ENCODE measurements at regions not wholly inside any gene's neighbourhood (a gene's known extent, or its start where the extent isn't known, plus 50 kb on each side); places are given as distances from the start of the nearest gene placed in this dataset.

- no peak overlapping the region for H3K27ac ChIP-seq (ENCODE audit: low read length)
- H3K27me3 ChIP-seq (ENCODE audit: control insufficient read depth, insufficient read depth, low read length), result no peaks in the 10 kb centered on the region
- H3K9me3 ChIP-seq (ENCODE audit: control insufficient read depth, low read depth, low read length), result no peaks in the 10 kb centered on the region
- H3K9ac ChIP-seq (ENCODE audit: low read length), result no peak overlapping the region
- no peak overlapping the region for H3K4me3 ChIP-seq (ENCODE audit: low read length)
- H3K4me1 ChIP-seq (ENCODE audit: control insufficient read depth, low read depth, low read length), result peaks cover under 1% of the 10 kb centered on the region
- H3K36me3 ChIP-seq (ENCODE audit: control insufficient read depth, low read depth, low read length), result no peaks in the 10 kb centered on the region
Observed at GRCh38 chr4:136112116-136112515, 1420.2 kb downstream of the PCDH18 start.

- H3K36me3 ChIP-seq (ENCODE audit: control insufficient read depth, low read depth, low read length), result no peaks in the 10 kb centered on the region
- H3K9ac ChIP-seq (ENCODE audit: low read length), result no peak overlapping the region
- no peaks in the 10 kb centered on the region for H3K9me3 ChIP-seq (ENCODE audit: control insufficient read depth, low read depth, low read length)
- no peaks in the 10 kb centered on the region for H3K27me3 ChIP-seq (ENCODE audit: control insufficient read depth, insufficient read depth, low read length)
- H3K27ac ChIP-seq (ENCODE audit: low read length), result no peak overlapping the region
- no peak overlapping the region for H3K4me3 ChIP-seq (ENCODE audit: low read length)
- H3K4me1 ChIP-seq (ENCODE audit: control insufficient read depth, low read depth, low read length), result peaks cover 8% of the 10 kb centered on the region
Observed at GRCh38 chr4:136106753-136107152, 1425.5 kb downstream of the PCDH18 start.

GRCh38 chr4:136103616-136104015 is 1428.7 kb downstream of the PCDH18 start:
- H3K9me3 ChIP-seq (ENCODE audit: control insufficient read depth, low read depth, low read length), result no peaks in the 10 kb centered on the region
- no peaks in the 10 kb centered on the region for H3K27me3 ChIP-seq (ENCODE audit: control insufficient read depth, insufficient read depth, low read length)
- no peak overlapping the region for H3K4me3 ChIP-seq (ENCODE audit: low read length)
- no peak overlapping the region for H3K27ac ChIP-seq (ENCODE audit: low read length)
- H3K36me3 ChIP-seq (ENCODE audit: control insufficient read depth, low read depth, low read length), result no peaks in the 10 kb centered on the region
- H3K4me1 ChIP-seq (ENCODE audit: control insufficient read depth, low read depth, low read length), result peaks cover 8% of the 10 kb centered on the region
- no peak overlapping the region for H3K9ac ChIP-seq (ENCODE audit: low read length)

GRCh38 chr4:136097676-136098075 is 1434.6 kb downstream of the PCDH18 start:
- Histone ChIP-seq H3K9me3 (ENCODE audit: control insufficient read depth, low read depth, low read length) (no peaks in the 10 kb centered on the region), H3K9ac (ENCODE audit: low read length) (no peak overlapping the region)

GRCh38 chr4:136088211-136088867 is 1444.0 kb downstream of the PCDH18 start:
- Histone ChIP-seq H3K27ac (ENCODE audit: low read length) (no peak overlapping the region), H3K9me3 (ENCODE audit: control insufficient read depth, low read depth, low read length) (no peaks in the 10 kb centered on the region), H3K9ac (ENCODE audit: low read length) (no peak overlapping the region), H3K27me3 (ENCODE audit: control insufficient read depth, insufficient read depth, low read length) (no peaks in the 10 kb centered on the region), H3K4me3 (ENCODE audit: low read length) (no peak overlapping the region), H3K4me1 (ENCODE audit: control insufficient read depth, low read depth, low read length) (no peaks in the 10 kb centered on the region), H3K36me3 (ENCODE audit: control insufficient read depth, low read depth, low read length) (no peaks in the 10 kb centered on the region)

More at GRCh38 chr4:136097676-136098075, 1434.6 kb downstream of the PCDH18 start:
- Histone ChIP-seq H3K4me1 (ENCODE audit: control insufficient read depth, low read depth, low read length) (no peaks in the 10 kb centered on the region), H3K27me3 (ENCODE audit: control insufficient read depth, insufficient read depth, low read length) (no peaks in the 10 kb centered on the region), H3K36me3 (ENCODE audit: control insufficient read depth, low read depth, low read length) (no peaks in the 10 kb centered on the region), H3K27ac (ENCODE audit: low read length) (no peak overlapping the region), H3K4me3 (ENCODE audit: low read length) (no peak overlapping the region)

- no peak overlapping the region for H3K27ac ChIP-seq (ENCODE audit: low read length)
Observed at GRCh38 chr4:136078976-136079375, 1453.3 kb downstream of the PCDH18 start.

GRCh38 chr4:136056748-136057147 is 1475.5 kb downstream of the PCDH18 start:
- no peaks in the 10 kb centered on the region for H3K27me3 ChIP-seq (ENCODE audit: control insufficient read depth, insufficient read depth, low read length)
- no peak overlapping the region for H3K27ac ChIP-seq (ENCODE audit: low read length)
- no peaks in the 10 kb centered on the region for H3K4me1 ChIP-seq (ENCODE audit: control insufficient read depth, low read depth, low read length)

More at GRCh38 chr4:136078976-136079375, 1453.3 kb downstream of the PCDH18 start:
- Histone ChIP-seq H3K4me3 (ENCODE audit: low read length) (no peak overlapping the region), H3K4me1 (ENCODE audit: control insufficient read depth, low read depth, low read length) (no peaks in the 10 kb centered on the region), H3K36me3 (ENCODE audit: control insufficient read depth, low read depth, low read length) (no peaks in the 10 kb centered on the region), H3K9me3 (ENCODE audit: control insufficient read depth, low read depth, low read length) (no peaks in the 10 kb centered on the region), H3K9ac (ENCODE audit: low read length) (no peak overlapping the region), H3K27me3 (ENCODE audit: control insufficient read depth, insufficient read depth, low read length) (no peaks in the 10 kb centered on the region)

GRCh38 chr4:136055360-136055759 is 1476.9 kb downstream of the PCDH18 start:
- no peaks in the 10 kb centered on the region for H3K4me1 ChIP-seq (ENCODE audit: control insufficient read depth, low read depth, low read length)
- no peaks in the 10 kb centered on the region for H3K9me3 ChIP-seq (ENCODE audit: control insufficient read depth, low read depth, low read length)
- H3K9ac ChIP-seq (ENCODE audit: low read length), result no peak overlapping the region
- H3K27me3 ChIP-seq (ENCODE audit: control insufficient read depth, insufficient read depth, low read length), result no peaks in the 10 kb centered on the region
- H3K4me3 ChIP-seq (ENCODE audit: low read length), result no peak overlapping the region
- no peak overlapping the region for H3K27ac ChIP-seq (ENCODE audit: low read length)
- no peaks in the 10 kb centered on the region for H3K36me3 ChIP-seq (ENCODE audit: control insufficient read depth, low read depth, low read length)

More at GRCh38 chr4:136056748-136057147, 1475.5 kb downstream of the PCDH18 start:
- H3K36me3 ChIP-seq (ENCODE audit: control insufficient read depth, low read depth, low read length), result no peaks in the 10 kb centered on the region
- no peak overlapping the region for H3K4me3 ChIP-seq (ENCODE audit: low read length)
- no peak overlapping the region for H3K9ac ChIP-seq (ENCODE audit: low read length)
- no peaks in the 10 kb centered on the region for H3K9me3 ChIP-seq (ENCODE audit: control insufficient read depth, low read depth, low read length)

GRCh38 chr4:136036744-136037143 is 1495.5 kb downstream of the PCDH18 start:
- Histone ChIP-seq H3K9me3 (ENCODE audit: control insufficient read depth, low read depth, low read length) (no peaks in the 10 kb centered on the region), H3K27ac (ENCODE audit: low read length) (no peak overlapping the region), H3K9ac (ENCODE audit: low read length) (no peak overlapping the region), H3K4me3 (ENCODE audit: low read length) (no peak overlapping the region), H3K4me1 (ENCODE audit: control insufficient read depth, low read depth, low read length) (peaks cover 9% of the 10 kb centered on the region), H3K36me3 (ENCODE audit: control insufficient read depth, low read depth, low read length) (no peaks in the 10 kb centered on the region), H3K27me3 (ENCODE audit: control insufficient read depth, insufficient read depth, low read length) (no peaks in the 10 kb centered on the region)

- Histone ChIP-seq H3K36me3 (ENCODE audit: control insufficient read depth, low read depth, low read length) (no peaks in the 10 kb centered on the region), H3K9me3 (ENCODE audit: control insufficient read depth, low read depth, low read length) (no peaks in the 10 kb centered on the region), H3K4me3 (ENCODE audit: low read length) (no peak overlapping the region), H3K27me3 (ENCODE audit: control insufficient read depth, insufficient read depth, low read length) (no peaks in the 10 kb centered on the region), H3K9ac (ENCODE audit: low read length) (no peak overlapping the region), H3K27ac (ENCODE audit: low read length) (no peak overlapping the region), H3K4me1 (ENCODE audit: control insufficient read depth, low read depth, low read length) (peaks cover 9% of the 10 kb centered on the region)
Observed at GRCh38 chr4:136032391-136032790, 1499.9 kb downstream of the PCDH18 start.

GRCh38 chr4:136025540-136025939 is 1506.8 kb downstream of the PCDH18 start:
- Histone ChIP-seq H3K27ac (ENCODE audit: low read length) (no peak overlapping the region), H3K4me1 (ENCODE audit: control insufficient read depth, low read depth, low read length) (no peaks in the 10 kb centered on the region), H3K36me3 (ENCODE audit: control insufficient read depth, low read depth, low read length) (no peaks in the 10 kb centered on the region), H3K4me3 (ENCODE audit: low read length) (no peak overlapping the region), H3K9me3 (ENCODE audit: control insufficient read depth, low read depth, low read length) (no peaks in the 10 kb centered on the region), H3K27me3 (ENCODE audit: control insufficient read depth, insufficient read depth, low read length) (no peaks in the 10 kb centered on the region), H3K9ac (ENCODE audit: low read length) (no peak overlapping the region)

- Histone ChIP-seq H3K4me3 (ENCODE audit: low read length) (no peak overlapping the region), H3K4me1 (ENCODE audit: control insufficient read depth, low read depth, low read length) (no peaks in the 10 kb centered on the region), H3K9ac (ENCODE audit: low read length) (no peak overlapping the region), H3K9me3 (ENCODE audit: control insufficient read depth, low read depth, low read length) (no peaks in the 10 kb centered on the region), H3K27me3 (ENCODE audit: control insufficient read depth, insufficient read depth, low read length) (no peaks in the 10 kb centered on the region), H3K36me3 (ENCODE audit: control insufficient read depth, low read depth, low read length) (no peaks in the 10 kb centered on the region), H3K27ac (ENCODE audit: low read length) (no peak overlapping the region)
Observed at GRCh38 chr4:136017556-136017955, 1514.7 kb downstream of the PCDH18 start.
